ENCODE measurements at regions not wholly inside any gene's neighbourhood (a gene's known extent, or its start where the extent isn't known, plus 50 kb on each side); places are given as distances from the start of the nearest gene placed in this dataset.
"Not testable (repeated sequence)": the region's sequence is repeated elsewhere in the genome, so short reads cannot be mapped to it uniquely, and the experiment has no call there.

- intact Hi-C loops (cut with DNase I; ENCODE audit: low total_unique reads) = no loop called here
- Histone ChIP-seq H3K27ac (no peak overlapping the region), H3K4me3 (no peak overlapping the region), H3K4me1 (no peaks in the 10 kb centered on the region), H3K9me3 (no peaks in the 10 kb centered on the region), H3K36me3 (no peaks in the 10 kb centered on the region), H3K27me3 (no peaks in the 10 kb centered on the region)
- TF ChIP-seq, protein P1, sequence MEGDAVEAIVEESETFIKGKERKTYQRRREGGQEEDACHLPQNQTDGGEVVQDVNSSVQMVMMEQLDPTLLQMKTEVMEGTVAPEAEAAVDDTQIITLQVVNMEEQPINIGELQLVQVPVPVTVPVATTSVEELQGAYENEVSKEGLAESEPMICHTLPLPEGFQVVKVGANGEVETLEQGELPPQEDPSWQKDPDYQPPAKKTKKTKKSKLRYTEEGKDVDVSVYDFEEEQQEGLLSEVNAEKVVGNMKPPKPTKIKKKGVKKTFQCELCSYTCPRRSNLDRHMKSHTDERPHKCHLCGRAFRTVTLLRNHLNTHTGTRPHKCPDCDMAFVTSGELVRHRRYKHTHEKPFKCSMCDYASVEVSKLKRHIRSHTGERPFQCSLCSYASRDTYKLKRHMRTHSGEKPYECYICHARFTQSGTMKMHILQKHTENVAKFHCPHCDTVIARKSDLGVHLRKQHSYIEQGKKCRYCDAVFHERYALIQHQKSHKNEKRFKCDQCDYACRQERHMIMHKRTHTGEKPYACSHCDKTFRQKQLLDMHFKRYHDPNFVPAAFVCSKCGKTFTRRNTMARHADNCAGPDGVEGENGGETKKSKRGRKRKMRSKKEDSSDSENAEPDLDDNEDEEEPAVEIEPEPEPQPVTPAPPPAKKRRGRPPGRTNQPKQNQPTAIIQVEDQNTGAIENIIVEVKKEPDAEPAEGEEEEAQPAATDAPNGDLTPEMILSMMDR (IDR thresholded peaks at IDR 0.05) = no peak
- no peak for DNase-seq (ENCODE audit: low spot score in 2 of 2)
Measured at GRCh38 chr3:5499404-5499803, 311.9 kb downstream of the EDEM1 start.

DNA sequence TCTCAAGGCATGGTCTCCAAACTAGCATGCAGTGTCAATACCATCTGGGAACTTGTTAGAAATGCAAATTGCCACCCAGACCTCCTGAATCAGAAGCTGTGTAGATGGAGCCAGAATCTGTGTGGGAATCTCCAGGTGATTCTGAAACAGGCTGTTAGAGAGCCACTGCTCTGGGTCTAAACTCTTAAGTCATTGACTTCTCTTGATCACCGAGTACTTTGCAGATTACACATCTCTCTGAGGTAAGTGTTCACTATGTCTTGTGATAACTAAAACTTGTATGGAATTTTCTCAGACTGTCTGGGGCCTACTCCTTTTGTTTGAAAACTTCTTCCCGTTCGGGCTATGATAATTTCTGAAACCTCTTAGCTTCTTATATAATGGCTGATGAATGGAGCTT is 315.6 kb downstream of the EDEM1 start:
- no peaks in the 10 kb centered on the region for H3K36me3 ChIP-seq
- H3K27ac ChIP-seq = no peak overlapping the region
- no peaks in the 10 kb centered on the region for H3K9me3 ChIP-seq
- no peak for DNase-seq (ENCODE audit: low spot score in 2 of 2)
- H3K4me1 ChIP-seq = no peaks in the 10 kb centered on the region
- intact Hi-C loops (cut with DNase I; ENCODE audit: low total_unique reads) = no loop called here
- no peak for TF ChIP-seq POLR2A (IDR thresholded peaks at IDR 0.05)
- TF ChIP-seq POLR2AphosphoS5 (IDR thresholded peaks at IDR 0.05) = no peak
- TF ChIP-seq, protein P1 (IDR thresholded peaks at IDR 0.05) = no peak
- no peak overlapping the region for H3K4me3 ChIP-seq
- H3K27me3 ChIP-seq = no peaks in the 10 kb centered on the region

DNA sequence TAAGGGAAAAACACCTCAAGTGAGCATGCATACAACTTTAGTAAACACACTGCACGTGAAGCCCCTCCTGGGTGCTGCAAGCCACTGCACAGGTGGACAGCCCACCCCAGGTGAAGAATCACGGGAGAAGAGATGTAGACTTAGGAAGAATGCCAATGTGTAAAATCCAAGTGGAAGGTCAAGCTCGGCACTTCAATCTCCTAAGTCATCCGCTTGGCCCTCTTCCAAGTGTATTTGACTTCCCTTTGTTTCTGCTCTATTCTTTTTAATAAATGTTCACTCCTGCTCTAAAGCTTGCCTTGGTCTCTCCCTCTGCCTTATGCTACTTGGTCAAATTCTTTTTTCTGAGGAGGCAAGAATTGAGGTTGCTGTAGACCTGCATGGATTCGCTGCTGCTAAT is 316.6 kb downstream of the EDEM1 start:
- H3K9me3 ChIP-seq = peaks cover 0 to 8% of the 10 kb centered on the region in 2 donors
- intact Hi-C loops (cut with DNase I; ENCODE audit: low total_unique reads) = no loop called here
- no peak overlapping the region for H3K4me3 ChIP-seq
- TF ChIP-seq, protein P1 (IDR thresholded peaks at IDR 0.05) = no peak
- TF ChIP-seq POLR2AphosphoS5 (IDR thresholded peaks at IDR 0.05) (no peak), POLR2A (IDR thresholded peaks at IDR 0.05) (no peak)
- no peak overlapping the region for H3K27ac ChIP-seq
- no peak for DNase-seq (ENCODE audit: low spot score in 2 of 2)
- H3K36me3 ChIP-seq = no peaks in the 10 kb centered on the region
- H3K4me1 ChIP-seq = no peaks in the 10 kb centered on the region
- no peaks in the 10 kb centered on the region for H3K27me3 ChIP-seq

DNA sequence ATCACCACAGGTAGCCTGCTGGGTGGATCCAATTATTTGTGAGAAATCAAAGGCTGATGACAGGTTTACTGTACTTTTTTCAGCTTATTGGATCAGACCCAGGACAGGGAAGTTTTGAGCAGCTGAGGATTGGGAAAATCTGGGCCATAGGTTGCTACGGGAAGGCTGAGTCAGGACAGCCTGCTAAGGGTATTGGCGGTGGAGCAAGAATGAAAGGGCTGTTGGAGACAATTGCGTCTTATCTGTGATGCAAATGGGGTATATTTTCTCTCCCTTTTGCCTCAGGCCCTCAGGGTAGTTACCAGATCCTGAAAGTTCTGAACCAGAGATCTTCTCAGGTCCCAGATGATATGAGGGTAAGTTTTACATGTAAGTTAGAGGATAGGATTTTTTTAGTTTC is 317.7 kb downstream of the EDEM1 start:
- TF ChIP-seq, protein P1 (IDR thresholded peaks at IDR 0.05) = no peak
- TF ChIP-seq POLR2AphosphoS5 (IDR thresholded peaks at IDR 0.05) = no peak
- no peak for TF ChIP-seq POLR2A (IDR thresholded peaks at IDR 0.05)
- Histone ChIP-seq H3K27ac (no peak overlapping the region), H3K4me1 (no peaks in the 10 kb centered on the region), H3K27me3 (no peaks in the 10 kb centered on the region), H3K36me3 (no peaks in the 10 kb centered on the region), H3K4me3 (no peak overlapping the region), H3K9me3 (peaks cover 0 to 11% of the 10 kb centered on the region in 2 donors)
- intact Hi-C loops (cut with DNase I; ENCODE audit: low total_unique reads) = no loop called here
- DNase-seq (ENCODE audit: low spot score in 2 of 2) = no peak

DNA sequence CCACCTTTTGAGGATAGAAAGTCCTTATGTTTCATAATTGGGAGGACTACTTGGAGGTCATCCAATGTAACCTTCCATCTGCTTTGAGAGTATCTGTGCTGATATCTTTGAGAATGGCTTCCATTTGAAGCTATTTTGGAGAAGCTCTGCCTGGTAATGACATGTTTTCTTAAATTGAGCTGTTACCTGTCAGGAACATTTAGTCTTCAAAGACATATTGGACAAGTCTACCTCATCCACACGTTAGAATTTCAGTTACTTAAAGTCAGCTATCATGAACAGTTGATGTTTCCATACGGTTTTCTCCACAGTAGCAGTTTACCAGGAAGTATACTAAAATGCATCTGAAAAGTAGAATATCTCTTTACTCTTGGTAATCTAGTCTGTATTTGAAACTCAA is 318.5 kb downstream of the EDEM1 start:
- no peak for TF ChIP-seq POLR2AphosphoS5 (IDR thresholded peaks at IDR 0.05)
- no peak for TF ChIP-seq POLR2A (IDR thresholded peaks at IDR 0.05)
- TF ChIP-seq, protein P1 (IDR thresholded peaks at IDR 0.05) = no peak
- H3K27ac ChIP-seq = no peak overlapping the region
- intact Hi-C loops (cut with DNase I; ENCODE audit: low total_unique reads) = no loop called here
- no peaks in the 10 kb centered on the region for H3K27me3 ChIP-seq
- peaks cover 0 to 11% of the 10 kb centered on the region in 2 donors for H3K9me3 ChIP-seq
- no peaks in the 10 kb centered on the region for H3K4me1 ChIP-seq
- H3K4me3 ChIP-seq = no peak overlapping the region
- no peak for DNase-seq (ENCODE audit: low spot score in 2 of 2)
- H3K36me3 ChIP-seq = no peaks in the 10 kb centered on the region

- intact Hi-C loops (cut with DNase I; ENCODE audit: low total_unique reads); H3K36me3 ChIP-seq; DNase-seq (ENCODE audit: low spot score in 2 of 2): not testable (repeated sequence)
Measured at GRCh38 chr3:5508860-5509259, 321.4 kb downstream of the EDEM1 start.

More at GRCh38 chr3:5508860-5509259, 321.4 kb downstream of the EDEM1 start:
- not testable (repeated sequence) for H3K4me1 ChIP-seq, H3K4me3 ChIP-seq, H3K27ac ChIP-seq, H3K27me3 ChIP-seq
- H3K9me3 ChIP-seq = peaks cover 9 to 11% of the 10 kb centered on the region in 2 donors
